Fibroblast of mammary gland (primary cell): ENCODE measurements at regions not wholly inside any gene's neighbourhood (a gene's known extent, or its start where the extent isn't known, plus 50 kb on each side); places are given as distances from the start of the nearest gene placed in this dataset.

ENCODE experiments used
- DNase-seq: peaks from one replicate; pipeline ENCODE4 v3.0.0-alpha.2; 2010; ENCODE audit warnings: low read depth
- H3K4me3 ChIP-seq: 2 replicates; pipeline ENCODE4 v1.5.1; 2011; ENCODE audit warnings: low read depth, mild to moderate bottlenecking, low read length, moderate library complexity; ENCODE audit not compliant: control insufficient read depth
- TF ChIP-seq, protein P1 (sequence below): conservative IDR thresholded peaks from 2 replicates; pipeline ENCODE4 v1.5.1; 2011; ENCODE audit warnings: low read depth, low read length, inconsistent platforms; ENCODE audit not compliant: control insufficient read depth, insufficient read depth

- no peak for DNase-seq
- H3K4me3 ChIP-seq, result no peak overlapping the region
- TF ChIP-seq, protein P1, sequence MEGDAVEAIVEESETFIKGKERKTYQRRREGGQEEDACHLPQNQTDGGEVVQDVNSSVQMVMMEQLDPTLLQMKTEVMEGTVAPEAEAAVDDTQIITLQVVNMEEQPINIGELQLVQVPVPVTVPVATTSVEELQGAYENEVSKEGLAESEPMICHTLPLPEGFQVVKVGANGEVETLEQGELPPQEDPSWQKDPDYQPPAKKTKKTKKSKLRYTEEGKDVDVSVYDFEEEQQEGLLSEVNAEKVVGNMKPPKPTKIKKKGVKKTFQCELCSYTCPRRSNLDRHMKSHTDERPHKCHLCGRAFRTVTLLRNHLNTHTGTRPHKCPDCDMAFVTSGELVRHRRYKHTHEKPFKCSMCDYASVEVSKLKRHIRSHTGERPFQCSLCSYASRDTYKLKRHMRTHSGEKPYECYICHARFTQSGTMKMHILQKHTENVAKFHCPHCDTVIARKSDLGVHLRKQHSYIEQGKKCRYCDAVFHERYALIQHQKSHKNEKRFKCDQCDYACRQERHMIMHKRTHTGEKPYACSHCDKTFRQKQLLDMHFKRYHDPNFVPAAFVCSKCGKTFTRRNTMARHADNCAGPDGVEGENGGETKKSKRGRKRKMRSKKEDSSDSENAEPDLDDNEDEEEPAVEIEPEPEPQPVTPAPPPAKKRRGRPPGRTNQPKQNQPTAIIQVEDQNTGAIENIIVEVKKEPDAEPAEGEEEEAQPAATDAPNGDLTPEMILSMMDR, result no peak
These were observed 62.0 kb downstream of the CNGA2 start for GRCh38 chrX:151796576-151796975.

GRCh38 chrX:151801980-151802379 lies 67.4 kb downstream of the CNGA2 start:
- no peak overlapping the region for H3K4me3 ChIP-seq
- TF ChIP-seq, protein P1, result peak; percentile 32
- DNase-seq, result peak; percentile 7

DNA sequence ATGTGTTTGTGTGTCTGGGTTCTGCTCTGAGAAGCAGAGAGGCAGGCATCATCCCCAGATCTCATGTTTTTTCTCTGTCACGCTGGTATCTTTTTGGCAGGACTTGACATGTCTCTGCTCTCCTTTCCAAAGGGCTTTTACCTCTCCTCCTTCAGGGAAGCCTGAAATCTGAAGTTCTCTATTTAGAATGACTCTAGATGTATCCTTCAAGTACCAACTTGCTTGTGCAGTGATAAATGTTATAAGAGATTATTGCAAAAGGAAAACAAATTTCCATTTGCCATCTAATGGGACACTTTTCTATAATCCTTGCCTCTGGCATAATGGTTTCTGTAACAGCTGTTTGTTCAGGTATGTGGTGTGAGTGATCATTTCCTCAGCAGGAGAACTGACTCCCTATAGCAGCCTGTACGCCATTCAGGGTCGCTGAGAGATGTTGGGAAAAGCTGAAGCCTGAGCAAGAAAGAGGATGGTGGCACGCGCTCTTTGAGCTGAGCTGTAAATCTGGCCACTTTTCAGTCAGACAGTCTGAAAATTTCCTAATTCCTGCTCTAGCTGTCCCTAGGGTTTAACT lies 72.5 kb downstream of the CNGA2 start:
- no peak overlapping the region for H3K4me3 ChIP-seq
- no peak for DNase-seq
- TF ChIP-seq, protein P1, result no peak

DNA sequence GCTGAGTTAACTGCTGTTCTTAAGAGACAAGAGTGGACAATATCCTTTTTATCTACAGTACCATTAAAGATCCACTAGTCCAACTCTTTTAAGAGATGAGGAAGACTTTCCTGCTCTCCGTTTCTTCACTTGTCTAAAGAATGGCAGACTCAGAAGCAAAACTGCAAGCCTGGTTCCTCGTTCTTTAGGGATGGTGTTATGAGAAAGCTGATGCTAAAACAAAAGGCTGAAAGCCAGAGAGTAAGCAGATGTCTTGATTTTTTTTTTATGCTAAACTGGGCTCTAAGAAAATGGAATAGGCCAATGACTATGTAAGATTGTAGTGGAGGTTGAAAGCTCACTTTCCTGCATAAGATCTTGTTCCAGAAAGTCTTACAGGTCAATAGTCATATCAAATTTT lies 78.1 kb downstream of the CNGA2 start:
- no peak for DNase-seq
- H3K4me3 ChIP-seq, result no peak overlapping the region
- TF ChIP-seq, protein P1, result no peak

GRCh38 chrX:151814767-151815166 lies 80.2 kb downstream of the CNGA2 start:
- DNase-seq, result no peak
- H3K4me3 ChIP-seq, result no peak overlapping the region
- TF ChIP-seq, protein P1, result no peak

GRCh38 chrX:151815398-151815797 lies 80.9 kb downstream of the CNGA2 start:
- peak; percentile 44 for DNase-seq
- H3K4me3 ChIP-seq, result no peak overlapping the region
- TF ChIP-seq, protein P1, result no peak

GRCh38 chrX:151816934-151817333 lies 82.4 kb downstream of the CNGA2 start:
- H3K4me3 ChIP-seq, result no peak overlapping the region
- peak; percentile 25 for DNase-seq
- TF ChIP-seq, protein P1, result no peak
